GM21576 (cell line): ENCODE measurements at regions not wholly inside any gene's neighbourhood (a gene's known extent, or its start where the extent isn't known, plus 50 kb on each side); places are given as distances from the start of the nearest gene placed in this dataset.

Experiments
- ATAC-seq: cut with Tn5 transposase; IDR thresholded peaks from one replicate; pipeline ENCODE4 v1.9.1; 2021; ENCODE audit warnings: mild to moderate bottlenecking, moderate library complexity; ENCODE audit not compliant: unreplicated experiment

DNA sequence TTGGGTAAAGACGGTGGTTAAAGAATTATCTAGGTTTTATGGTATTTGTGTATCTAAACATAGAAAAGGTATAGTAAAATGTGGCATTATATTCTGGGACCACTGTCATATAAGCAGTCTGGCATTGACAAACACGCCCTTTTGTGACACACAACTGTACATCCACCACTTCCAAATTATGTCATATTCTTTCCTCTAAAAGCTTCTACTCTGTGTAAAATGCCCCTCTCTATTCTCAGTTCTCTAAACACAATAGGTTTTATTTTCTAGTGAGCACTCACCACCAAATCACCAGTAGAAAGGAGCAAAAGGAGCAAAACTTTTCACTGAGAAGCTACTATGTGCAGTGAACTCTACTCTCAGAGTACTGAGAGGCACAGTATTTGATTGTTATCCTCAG is 88.1 kb upstream of the PIEZO2 start:
- ATAC-seq = no peak

DNA sequence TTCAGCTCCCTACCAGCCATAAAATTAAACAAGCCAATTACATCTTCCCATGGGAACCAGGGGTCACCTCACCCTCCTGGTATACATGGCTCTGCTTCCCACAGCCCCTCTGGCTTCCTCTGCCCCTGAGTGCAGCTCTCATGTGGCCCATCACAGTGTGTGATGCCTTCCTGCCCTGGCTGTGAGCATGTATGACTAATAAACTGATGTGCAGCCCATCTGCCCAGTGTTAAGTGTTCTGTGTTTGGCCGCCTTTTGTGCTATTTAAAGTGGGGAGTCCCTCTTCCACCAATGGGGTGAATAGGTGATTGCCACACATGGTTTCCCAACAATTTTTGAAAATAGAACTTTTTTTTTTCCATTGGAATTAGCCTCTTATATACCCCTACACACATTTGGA is 87.7 kb upstream of the PIEZO2 start:
- no peak for ATAC-seq

DNA sequence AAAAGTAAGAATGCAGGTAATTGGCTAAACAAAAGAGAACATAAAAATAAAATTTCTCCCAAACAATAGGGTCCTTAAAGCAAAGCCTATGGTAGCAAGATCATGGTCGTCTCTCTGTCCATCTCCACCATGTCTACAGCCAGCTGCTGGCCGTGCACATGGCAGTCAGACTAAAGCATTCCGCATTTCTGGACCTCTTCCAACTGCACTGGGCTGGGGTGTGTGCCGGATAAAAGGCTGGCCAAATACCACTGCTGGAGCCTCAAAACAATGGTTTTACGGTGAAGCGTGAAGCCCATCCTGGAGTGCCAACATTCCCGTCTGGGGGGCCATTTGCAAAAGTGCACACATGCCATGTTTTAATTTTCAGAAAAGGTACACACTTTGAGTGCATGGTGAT is 74.8 kb upstream of the PIEZO2 start:
- ATAC-seq = no peak

DNA sequence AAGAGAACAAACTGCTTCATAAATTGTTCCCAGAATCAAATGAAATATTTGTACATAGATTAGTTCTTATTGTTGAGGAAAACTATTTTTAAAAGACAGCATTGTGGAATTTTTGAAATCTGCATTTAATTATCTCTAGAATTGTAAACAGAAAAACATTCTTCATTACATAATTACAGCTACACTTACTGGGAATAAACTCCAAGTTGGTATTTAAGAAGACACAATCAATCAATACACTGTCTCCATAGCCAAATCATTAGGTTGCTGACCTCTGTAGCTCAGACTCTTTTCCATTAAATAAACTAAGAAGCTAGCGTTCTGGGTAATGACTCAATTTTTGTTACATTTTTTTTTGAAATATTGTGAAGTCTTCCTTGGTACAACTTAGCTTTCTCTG is 70.2 kb upstream of the PIEZO2 start:
- no peak for ATAC-seq

- no peak for ATAC-seq
Observed at GRCh38 chr18:11215216-11215615, 65.8 kb upstream of the PIEZO2 start.

DNA sequence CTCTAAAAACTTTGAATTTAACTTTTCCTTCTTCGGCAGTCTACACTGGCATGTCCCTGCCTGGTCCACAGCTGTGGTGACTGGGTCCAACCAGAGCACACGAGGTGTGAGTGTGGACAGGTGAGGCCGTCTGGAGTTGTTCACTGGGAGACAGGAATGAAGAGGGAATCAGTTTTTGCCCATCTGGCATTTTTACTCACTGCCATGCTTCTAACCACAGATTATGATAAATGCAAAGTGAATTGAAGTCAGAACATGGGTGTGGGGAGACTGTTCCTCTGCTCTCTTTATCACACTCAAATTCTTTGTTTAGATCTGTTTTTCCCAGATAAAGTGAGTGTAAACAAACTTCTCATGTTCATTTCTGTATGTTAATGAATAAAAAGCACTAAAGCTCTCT is 54.7 kb upstream of the PIEZO2 start:
- no peak for ATAC-seq

- ATAC-seq = no peak
Observed at GRCh38 chr18:11199477-11199876, 50.1 kb upstream of the PIEZO2 start.
